SK-N-SH treated with all-trans-retinoic acid at 6 μM for 48 hours (cell line): ENCODE measurements at regions not wholly inside any gene's neighbourhood (a gene's known extent, or its start where the extent isn't known, plus 50 kb on each side); places are given as distances from the start of the nearest gene placed in this dataset.

Experiments
- ARNTL ChIP-seq: fragments of 450-650 bp; formaldehyde crosslinking; IDR thresholded peaks from 2 replicates; pipeline ENCODE4 v1.5.0; 2020; ENCODE audit warnings: low read depth, mild to moderate bottlenecking, moderate library complexity, borderline replicate concordance
- BACH2 ChIP-seq: fragments of 250-450 bp; sonication (Bioruptor Pico); IDR thresholded peaks from 2 replicates; pipeline ENCODE4 v1.9.0; 2021; ENCODE audit warnings: mild to moderate bottlenecking, borderline replicate concordance
- CSRNP3 ChIP-seq: fragments of 250-450 bp; sonication (Bioruptor Pico); IDR thresholded peaks from 2 replicates; pipeline ENCODE4 v1.5.1; 2021; ENCODE audit warnings: mild to moderate bottlenecking, moderate library complexity
- ESRRG ChIP-seq: fragments of 250-450 bp; sonication (Bioruptor Pico); IDR thresholded peaks from 2 replicates; pipeline ENCODE4 v1.6.1; 2021; ENCODE audit warnings: mild to moderate bottlenecking
- GLIS3 ChIP-seq: fragments of 250-450 bp; sonication (Bioruptor Pico); IDR thresholded peaks from 2 replicates; pipeline ENCODE4 v1.5.0; 2020; ENCODE audit warnings: mild to moderate bottlenecking, moderate library complexity
- PATZ1 ChIP-seq: fragments of 250-450 bp; sonication (Bioruptor Pico); IDR thresholded peaks from 2 replicates; pipeline ENCODE4 v1.8.0; 2020; ENCODE audit warnings: mild to moderate bottlenecking, moderate library complexity, borderline replicate concordance
- POU6F1 ChIP-seq: fragments of 250-450 bp; sonication (Bioruptor Pico); IDR thresholded peaks from 2 replicates; pipeline ENCODE4 v1.8.0; 2021; ENCODE audit warnings: low read depth, mild to moderate bottlenecking, moderate library complexity, borderline replicate concordance
- RARB ChIP-seq: fragments of 250-450 bp; sonication (Bioruptor Pico); IDR thresholded peaks from 2 replicates; pipeline ENCODE4 v1.8.0; 2021; ENCODE audit warnings: mild to moderate bottlenecking, moderate library complexity
- TCF4 ChIP-seq: fragments of 250-450 bp; sonication (Bioruptor Pico); IDR thresholded peaks from 2 replicates; pipeline ENCODE4 v1.8.0; 2021; ENCODE audit warnings: mild to moderate bottlenecking, moderate library complexity, borderline replicate concordance
- ZC3H10 ChIP-seq: fragments of 250-450 bp; sonication (Bioruptor Pico); IDR thresholded peaks from 2 replicates; pipeline ENCODE4 v1.5.1; 2021; ENCODE audit warnings: mild to moderate bottlenecking, moderate library complexity
- ZFP3 ChIP-seq: fragments of 250-450 bp; sonication (Bioruptor Pico); IDR thresholded peaks from 2 replicates; pipeline ENCODE4 v1.5.0; 2020; ENCODE audit warnings: mild to moderate bottlenecking, moderate library complexity
- ZFP30 ChIP-seq: fragments of 450-650 bp; formaldehyde crosslinking; IDR thresholded peaks from 2 replicates; pipeline ENCODE4 v1.5.0; 2022; ENCODE audit warnings: mild to moderate bottlenecking, moderate library complexity
- TF ChIP-seq, protein P1 (sequence below): fragments of 250-450 bp; sonication (Bioruptor Pico); IDR thresholded peaks from 2 replicates; pipeline ENCODE4 v1.5.1; 2020; ENCODE audit warnings: low read depth, mild to moderate bottlenecking, moderate library complexity

GRCh38 chr2:12173271-12173942, 427.0 kb downstream of the LPIN1 start:
- TF ChIP-seq ESRRG (no peak), ZFP3 (CRISPR knock-in tag) (no peak), POU6F1 (CRISPR knock-in tag) (no peak), GLIS3 (CRISPR knock-in tag) (no peak), ARNTL (CRISPR knock-in tag) (no peak), ZC3H10 (CRISPR knock-in tag) (no peak), TCF4 (no peak), ZFP30 (CRISPR knock-in tag) (no peak), CSRNP3 (CRISPR knock-in tag) (no peak), PATZ1 (CRISPR knock-in tag) (no peak), RARB (no peak), BACH2 (CRISPR knock-in tag) (no peak)
- TF ChIP-seq, protein P1, sequence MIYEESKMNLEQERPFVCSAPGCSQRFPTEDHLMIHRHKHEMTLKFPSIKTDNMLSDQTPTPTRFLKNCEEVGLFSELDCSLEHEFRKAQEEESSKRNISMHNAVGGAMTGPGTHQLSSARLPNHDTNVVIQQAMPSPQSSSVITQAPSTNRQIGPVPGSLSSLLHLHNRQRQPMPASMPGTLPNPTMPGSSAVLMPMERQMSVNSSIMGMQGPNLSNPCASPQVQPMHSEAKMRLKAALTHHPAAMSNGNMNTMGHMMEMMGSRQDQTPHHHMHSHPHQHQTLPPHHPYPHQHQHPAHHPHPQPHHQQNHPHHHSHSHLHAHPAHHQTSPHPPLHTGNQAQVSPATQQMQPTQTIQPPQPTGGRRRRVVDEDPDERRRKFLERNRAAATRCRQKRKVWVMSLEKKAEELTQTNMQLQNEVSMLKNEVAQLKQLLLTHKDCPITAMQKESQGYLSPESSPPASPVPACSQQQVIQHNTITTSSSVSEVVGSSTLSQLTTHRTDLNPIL (CRISPR knock-in tag) = no peak
